Superior temporal gyrus (tissue), 1 donor: ENCODE measurements at regions not wholly inside any gene's neighbourhood (a gene's known extent, or its start where the extent isn't known, plus 50 kb on each side); places are given as distances from the start of the nearest gene placed in this dataset.

Source experiments
- DNase-seq: peaks from one replicate; pipeline ENCODE4 v3.0.0-alpha.2; 2016; ENCODE audit errors: extremely low spot score

DNA sequence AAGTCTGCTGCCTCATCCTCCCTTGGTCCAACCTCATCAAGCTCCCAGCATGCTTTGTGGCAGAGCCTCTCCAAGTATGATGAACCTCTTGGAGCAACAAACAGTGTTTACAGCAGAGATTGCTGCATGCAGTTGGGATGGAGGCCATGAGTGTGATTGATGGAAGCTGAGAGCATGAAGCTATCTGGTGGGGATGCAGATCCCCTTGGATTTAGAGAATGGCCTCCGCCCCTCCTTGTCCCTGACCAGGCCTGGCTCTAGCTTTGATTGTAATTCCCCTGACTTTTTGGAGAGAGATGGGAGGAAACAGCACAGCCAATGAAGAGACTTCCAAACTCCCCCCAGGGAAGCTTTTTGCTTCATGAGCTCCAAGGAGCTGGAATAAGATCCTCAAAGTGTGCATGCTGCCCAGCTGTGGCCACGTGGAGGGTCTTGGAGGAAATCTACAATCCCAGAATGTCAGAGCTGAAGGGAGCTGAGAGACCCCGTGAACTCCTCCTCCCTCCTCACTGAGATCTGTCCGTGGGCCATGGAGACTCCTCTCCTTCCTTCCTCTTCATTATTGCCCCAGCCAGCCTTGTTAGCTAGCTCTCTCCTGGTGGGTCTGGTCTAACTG, 165.3 kb upstream of the USP24 start:
- no peak for DNase-seq

GRCh38 chr1:55378582-55378981, 163.4 kb upstream of the USP24 start:
- no peak for DNase-seq

GRCh38 chr1:55376897-55377296, 161.7 kb upstream of the USP24 start:
- DNase-seq: no peak

GRCh38 chr1:55375617-55376258, 160.6 kb upstream of the USP24 start:
- DNase-seq: peak; percentile 89

GRCh38 chr1:55374801-55375616, 159.8 kb upstream of the USP24 start:
- DNase-seq: peak; percentile 95

- DNase-seq: peak; percentile 48
Measured at GRCh38 chr1:55374216-55374615, 159.1 kb upstream of the USP24 start.

DNA sequence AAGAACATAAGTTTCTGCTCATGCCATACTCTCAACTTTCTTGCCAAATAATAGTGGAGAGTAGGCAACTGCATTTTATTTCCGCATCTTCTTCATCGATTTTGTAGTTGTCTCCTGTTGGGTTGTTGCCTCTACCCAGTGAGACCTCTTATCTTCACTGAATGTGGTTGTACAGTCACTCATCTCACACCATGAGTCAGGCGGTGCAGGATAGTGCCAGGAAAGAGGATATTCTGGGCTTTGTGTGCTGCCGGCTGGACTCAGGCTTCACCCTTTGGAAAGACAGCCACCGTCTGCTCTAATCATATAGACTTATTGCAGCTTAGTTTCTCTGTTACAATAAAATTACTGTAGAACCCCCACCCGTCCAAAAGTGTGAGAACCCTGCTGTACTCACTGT, 154.3 kb upstream of the USP24 start:
- no peak for DNase-seq

DNA sequence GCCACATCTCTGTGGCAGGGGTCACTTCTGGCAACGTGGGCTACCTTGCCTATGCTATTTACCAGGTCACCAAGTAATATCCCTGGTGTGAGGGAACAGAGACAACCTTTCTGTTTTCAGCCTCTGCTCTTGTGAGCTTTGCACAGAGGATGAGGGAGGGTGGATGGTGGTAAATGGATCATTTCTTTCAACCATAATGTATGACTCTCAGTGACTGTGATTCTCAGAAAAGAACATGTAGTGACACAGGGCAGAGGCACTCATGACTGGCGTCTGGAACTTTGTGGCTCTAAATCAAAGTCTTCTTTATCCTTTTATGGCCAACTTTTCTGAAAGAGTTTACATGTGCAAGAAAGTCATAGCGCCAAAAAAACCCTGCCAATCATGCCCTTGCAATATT, 153.5 kb upstream of the USP24 start:
- DNase-seq: no peak

DNA sequence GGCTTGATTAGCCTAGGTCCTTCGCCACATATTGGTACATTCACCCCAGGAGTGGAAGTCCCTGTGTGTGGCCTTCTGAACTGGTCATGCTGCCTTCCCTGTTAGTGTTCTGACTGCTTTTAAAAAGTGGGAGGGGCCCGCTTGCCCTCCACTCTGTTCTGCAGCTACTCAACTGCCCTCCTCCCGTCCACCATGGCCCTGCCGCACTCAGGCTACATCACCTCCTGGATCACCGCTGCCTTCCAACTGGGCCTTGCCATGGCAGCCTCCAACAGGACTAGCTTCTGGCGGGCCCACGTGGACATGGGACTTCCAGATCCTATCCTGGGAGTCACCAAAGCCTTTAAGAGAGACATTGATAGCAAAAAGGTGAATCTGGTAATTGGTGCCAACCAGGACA, 152.1 kb upstream of the USP24 start:
- DNase-seq: no peak

DNA sequence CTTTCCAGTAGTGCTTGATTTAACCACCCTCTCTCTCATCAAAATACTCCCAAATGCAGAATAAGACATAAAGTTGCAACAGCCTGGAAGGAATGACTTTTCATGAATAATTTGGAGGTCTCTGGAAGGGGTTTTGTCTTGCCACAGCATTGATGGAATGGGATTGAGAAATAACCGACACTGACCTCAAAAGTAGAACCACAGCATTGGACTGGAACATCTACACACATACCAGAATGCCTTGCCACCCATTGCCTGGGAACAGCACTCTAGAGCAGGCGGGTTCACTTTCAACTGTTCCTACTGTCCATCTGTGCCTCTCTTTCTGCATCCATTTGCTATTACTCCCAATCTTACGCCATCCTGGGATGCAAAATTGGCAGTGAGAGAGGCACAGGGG, 149.1 kb upstream of the USP24 start:
- no peak for DNase-seq

DNA sequence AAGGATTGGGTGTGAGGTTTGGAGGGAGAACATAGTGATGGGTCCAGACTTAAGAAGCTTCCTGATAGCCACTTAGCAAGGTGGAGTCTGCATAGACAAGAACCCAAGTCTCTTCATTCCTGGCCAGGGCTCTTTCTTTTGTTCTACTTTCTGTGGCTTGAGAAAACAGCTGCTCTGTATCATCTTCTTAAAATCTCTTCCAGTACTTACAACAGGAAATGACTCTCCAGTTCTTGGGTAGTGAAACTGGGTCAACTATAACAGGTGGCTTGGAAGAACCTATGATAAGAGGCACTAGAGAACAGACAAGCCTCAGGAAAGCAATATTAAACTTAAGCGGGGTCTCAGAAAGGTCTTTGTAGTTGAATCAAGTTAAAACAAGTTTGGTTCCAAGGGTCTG, 148.1 kb upstream of the USP24 start:
- DNase-seq: no peak

- DNase-seq: no peak
Measured at GRCh38 chr1:55362558-55362957, 147.4 kb upstream of the USP24 start.

DNA sequence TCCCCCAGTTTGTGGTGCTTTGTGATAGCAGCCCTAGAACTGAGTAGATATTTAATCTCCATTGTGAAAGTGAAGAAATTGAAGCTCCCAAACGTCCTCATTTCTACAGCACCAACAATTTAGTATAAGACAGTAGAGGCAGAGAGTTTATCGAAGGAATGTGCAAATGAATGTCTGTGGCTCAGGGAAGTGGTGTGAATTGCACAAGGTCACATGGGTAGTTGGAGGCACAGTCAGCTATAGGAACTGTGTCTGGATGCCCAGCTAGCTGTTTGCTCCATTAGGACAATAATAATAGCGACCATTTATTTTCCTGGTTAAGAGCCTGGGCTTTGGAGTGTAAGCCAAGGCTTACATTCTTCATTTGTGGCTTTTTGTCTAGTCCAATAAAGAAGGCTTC, 144.4 kb upstream of the USP24 start:
- DNase-seq: no peak

GRCh38 chr1:55358581-55358980, 143.4 kb upstream of the USP24 start:
- DNase-seq: no peak

- no peak for DNase-seq
Measured at GRCh38 chr1:55355549-55355948, 140.4 kb upstream of the USP24 start.

DNA sequence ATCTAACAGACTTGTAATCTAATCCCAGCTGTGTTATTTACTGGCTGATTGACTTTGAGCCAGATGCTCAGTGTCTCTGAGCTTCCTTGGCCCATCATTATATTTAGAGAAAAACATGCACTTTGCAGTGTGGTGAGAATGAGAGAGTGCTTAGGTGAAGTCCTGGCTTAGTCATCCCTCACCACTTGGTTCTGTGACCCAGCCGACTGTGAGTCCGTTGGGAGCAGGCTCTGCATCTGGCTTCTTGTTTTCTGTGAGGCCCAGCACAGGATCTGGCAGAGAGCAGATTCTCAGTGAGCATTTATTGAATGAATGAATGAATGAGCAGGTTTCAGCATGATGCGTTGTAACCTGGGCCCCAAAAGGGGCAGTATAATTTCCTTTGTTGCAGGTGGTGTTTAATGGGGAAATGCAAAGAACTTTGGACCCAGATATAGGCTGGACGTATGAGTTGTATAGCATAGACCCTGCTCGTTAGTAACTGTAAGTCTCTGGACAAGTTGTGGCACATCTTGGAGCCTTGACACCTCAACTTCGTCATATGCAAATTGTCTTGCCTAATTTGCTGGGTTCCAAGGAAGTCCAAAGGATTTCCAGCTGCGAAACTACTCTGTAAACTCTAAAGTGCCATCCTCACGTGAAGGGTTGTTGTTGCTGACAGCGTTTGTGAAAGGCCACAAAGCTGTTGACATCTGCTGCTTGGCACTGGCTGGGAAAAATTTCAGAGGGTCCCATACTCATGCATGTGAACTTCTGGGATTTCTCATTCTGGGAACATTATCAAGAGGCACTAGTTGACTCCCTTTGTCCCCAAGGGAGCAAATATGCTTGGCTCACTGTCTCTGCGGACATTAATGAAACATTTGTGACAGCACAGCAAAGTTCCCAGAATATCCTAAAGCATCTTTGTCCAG, 138.8 kb upstream of the USP24 start:
- no peak for DNase-seq

- DNase-seq: no peak
Measured at GRCh38 chr1:55352811-55353180, 137.6 kb upstream of the USP24 start.

GRCh38 chr1:55352080-55352810, 137.1 kb upstream of the USP24 start:
- DNase-seq: no peak

- DNase-seq: no peak
Measured at GRCh38 chr1:55348356-55348755, 133.2 kb upstream of the USP24 start.

GRCh38 chr1:55347866-55348265, 132.7 kb upstream of the USP24 start:
- no peak for DNase-seq

- no peak for DNase-seq
Measured at GRCh38 chr1:55347041-55347440, 131.9 kb upstream of the USP24 start.
